ENCODE measurements at regions not wholly inside any gene's neighbourhood (a gene's known extent, or its start where the extent isn't known, plus 50 kb on each side); places are given as distances from the start of the nearest gene placed in this dataset.

DNA sequence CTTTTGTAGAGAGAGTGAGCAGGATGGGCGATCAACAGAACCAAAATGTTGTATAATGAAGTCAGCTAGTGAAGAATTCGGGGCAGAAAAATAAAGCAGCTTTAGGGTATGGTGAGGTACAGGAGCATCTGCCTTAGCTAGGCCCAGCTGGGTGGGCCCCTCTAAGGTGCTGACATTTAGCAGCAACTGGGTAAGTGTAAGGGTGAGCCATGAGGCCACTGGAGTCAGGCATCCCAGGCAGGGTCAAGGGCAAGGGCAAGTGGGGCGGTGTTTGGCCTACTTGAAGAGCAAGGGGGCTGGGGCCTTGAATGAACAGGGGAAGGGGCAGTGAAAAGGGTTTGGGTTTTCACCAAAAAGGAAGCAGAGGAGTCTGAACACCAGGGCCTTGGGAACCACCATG is 583.6 kb downstream of the BCL11B start:
- peaks cover 22% of the 10 kb centered on the region for H3K27me3 Mint-ChIP-seq (ENCODE audit: low read depth, poor library complexity)
- TF ChIP-seq CTCF (IDR thresholded peaks at IDR 0.05), result no peak
- H3K27ac Mint-ChIP-seq, result no peak overlapping the region
- H3K4me1 Mint-ChIP-seq, result no peaks in the 10 kb centered on the region
- DNase-seq, result no peak
- H3K36me3 Mint-ChIP-seq (ENCODE audit: low read depth), result no peaks in the 10 kb centered on the region
- no peaks in the 10 kb centered on the region for H3K9me3 Mint-ChIP-seq
- H3K4me3 Mint-ChIP-seq, result no peak overlapping the region

DNA sequence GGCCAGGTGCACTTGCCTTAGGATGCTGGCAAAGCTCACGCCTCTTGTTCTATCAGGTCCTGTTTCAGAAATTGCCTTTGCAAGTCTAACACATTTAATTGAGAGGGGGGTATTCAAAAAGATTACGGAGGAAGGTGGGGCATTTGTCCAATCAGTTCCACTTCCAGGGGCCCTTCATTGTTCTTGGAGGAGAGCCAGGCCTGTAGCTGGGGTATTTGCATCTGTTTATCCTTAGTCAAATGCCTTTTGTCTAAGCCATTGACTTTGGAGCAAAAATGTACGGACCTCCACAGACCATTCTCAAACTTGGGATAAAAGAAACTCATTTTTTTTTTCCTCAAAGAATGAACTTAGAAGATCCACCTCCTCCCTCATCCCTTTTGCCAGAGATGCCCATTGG is 582.0 kb downstream of the BCL11B start:
- Mint-ChIP-seq H3K4me1 (no peaks in the 10 kb centered on the region), H3K27me3 (ENCODE audit: low read depth, poor library complexity) (peaks cover 29% of the 10 kb centered on the region), H3K9me3 (no peaks in the 10 kb centered on the region), H3K27ac (no peak overlapping the region), H3K4me3 (no peak overlapping the region), H3K36me3 (ENCODE audit: low read depth) (no peaks in the 10 kb centered on the region)
- no peak for DNase-seq
- TF ChIP-seq CTCF (IDR thresholded peaks at IDR 0.05), result no peak

- no peak overlapping the region for H3K4me3 Mint-ChIP-seq
- no peaks in the 10 kb centered on the region for H3K36me3 Mint-ChIP-seq (ENCODE audit: low read depth)
- H3K27ac Mint-ChIP-seq, result no peak overlapping the region
- peaks cover 39% of the 10 kb centered on the region for H3K27me3 Mint-ChIP-seq (ENCODE audit: low read depth, poor library complexity)
- TF ChIP-seq CTCF (IDR thresholded peaks at IDR 0.05), result no peak
- H3K9me3 Mint-ChIP-seq, result peaks cover 6% of the 10 kb centered on the region
- DNase-seq, result no peak
- no peaks in the 10 kb centered on the region for H3K4me1 Mint-ChIP-seq
Observed at GRCh38 chr14:98692832-98693231, 579.2 kb downstream of the BCL11B start.

- no peaks in the 10 kb centered on the region for H3K36me3 Mint-ChIP-seq (ENCODE audit: low read depth)
- DNase-seq, result no peak
- H3K27me3 Mint-ChIP-seq (ENCODE audit: low read depth, poor library complexity), result peaks cover 38% of the 10 kb centered on the region
- H3K4me1 Mint-ChIP-seq, result no peaks in the 10 kb centered on the region
- H3K9me3 Mint-ChIP-seq, result peaks cover 6% of the 10 kb centered on the region
- no peak overlapping the region for H3K27ac Mint-ChIP-seq
- H3K4me3 Mint-ChIP-seq, result no peak overlapping the region
- TF ChIP-seq CTCF (IDR thresholded peaks at IDR 0.05), result no peak
Observed at GRCh38 chr14:98694541-98694940, 577.5 kb downstream of the BCL11B start.

- no peak for TF ChIP-seq CTCF (IDR thresholded peaks at IDR 0.05)
- no peak overlapping the region for H3K4me3 Mint-ChIP-seq
- H3K4me1 Mint-ChIP-seq, result no peaks in the 10 kb centered on the region
- no peaks in the 10 kb centered on the region for H3K36me3 Mint-ChIP-seq (ENCODE audit: low read depth)
- peaks cover 34% of the 10 kb centered on the region for H3K27me3 Mint-ChIP-seq (ENCODE audit: low read depth, poor library complexity)
- H3K9me3 Mint-ChIP-seq, result peaks cover 6% of the 10 kb centered on the region
- no peak for DNase-seq
- H3K27ac Mint-ChIP-seq, result no peak overlapping the region
Observed at GRCh38 chr14:98695809-98696208, 576.2 kb downstream of the BCL11B start.

DNA sequence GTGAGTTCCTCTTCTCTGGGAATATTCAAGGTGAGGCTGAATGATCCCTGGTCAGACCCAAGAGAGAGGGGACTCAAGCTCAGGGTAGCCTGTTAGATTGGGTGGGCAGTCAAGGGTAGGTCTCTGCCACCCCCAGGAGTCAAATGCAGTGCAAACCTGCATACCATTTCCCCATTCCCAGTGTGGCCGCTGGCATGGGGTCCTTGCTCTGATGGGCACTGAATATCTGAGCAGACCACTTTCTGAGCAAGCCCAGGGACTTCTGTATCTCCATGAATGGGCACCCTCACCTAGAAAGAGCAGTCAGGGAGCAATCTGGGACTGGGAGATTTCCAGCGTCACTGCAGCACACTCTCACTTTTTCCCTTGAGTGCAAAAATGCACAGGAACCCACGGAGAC is 573.7 kb downstream of the BCL11B start:
- no peaks in the 10 kb centered on the region for H3K36me3 Mint-ChIP-seq (ENCODE audit: low read depth)
- peaks cover 6% of the 10 kb centered on the region for H3K4me1 Mint-ChIP-seq
- no peak overlapping the region for H3K27ac Mint-ChIP-seq
- no peak for TF ChIP-seq CTCF (IDR thresholded peaks at IDR 0.05)
- no peak for DNase-seq
- no peak overlapping the region for H3K4me3 Mint-ChIP-seq
- peaks cover 6% of the 10 kb centered on the region for H3K9me3 Mint-ChIP-seq
- peaks cover 35% of the 10 kb centered on the region for H3K27me3 Mint-ChIP-seq (ENCODE audit: low read depth, poor library complexity)

Measured in nephron progenitor cell (in vitro differentiated cells).